ENCODE measurements at regions not wholly inside any gene's neighbourhood (a gene's known extent, or its start where the extent isn't known, plus 50 kb on each side); places are given as distances from the start of the nearest gene placed in this dataset.

DNA sequence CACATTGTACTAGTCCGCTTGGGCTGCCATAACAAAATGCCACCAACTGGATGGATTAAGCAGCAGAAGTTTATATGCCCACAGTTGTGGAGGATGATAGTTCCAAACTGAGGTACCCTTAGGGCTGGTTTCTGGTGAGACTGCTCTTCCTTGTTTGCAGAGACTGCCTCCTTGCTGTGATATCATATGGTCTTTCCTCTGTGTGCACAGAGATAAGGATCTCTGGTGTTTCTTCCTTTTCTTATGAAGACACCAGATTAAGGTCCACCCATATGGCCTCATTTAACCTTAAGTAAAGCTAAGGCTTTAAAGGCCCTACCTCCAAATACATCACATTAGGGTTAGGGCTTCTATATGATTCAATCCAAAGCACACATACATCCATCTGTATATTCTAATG, 738.2 kb upstream of the GCFC2 start:
- H3K36me3 ChIP-seq (ENCODE audit: control insufficient read depth, low read depth, low read length), result no peaks in the 10 kb centered on the region
- H3K27me3 ChIP-seq (ENCODE audit: control insufficient read depth, insufficient read depth, low read length), result no peaks in the 10 kb centered on the region
- no peak overlapping the region for H3K27ac ChIP-seq (ENCODE audit: low read length)
- no peak overlapping the region for H3K4me3 ChIP-seq (ENCODE audit: low read length)
- peaks cover 9% of the 10 kb centered on the region for H3K9me3 ChIP-seq (ENCODE audit: control insufficient read depth, low read depth, low read length)
- H3K9ac ChIP-seq (ENCODE audit: low read length), result no peak overlapping the region
- H3K4me1 ChIP-seq (ENCODE audit: control insufficient read depth, low read depth, low read length), result peaks cover 7% of the 10 kb centered on the region

GRCh38 chr2:76447294-76447693, 736.6 kb upstream of the GCFC2 start:
- Histone ChIP-seq H3K4me1 (ENCODE audit: control insufficient read depth, low read depth, low read length) (peaks cover 7% of the 10 kb centered on the region), H3K27ac (ENCODE audit: low read length) (no peak overlapping the region)

DNA sequence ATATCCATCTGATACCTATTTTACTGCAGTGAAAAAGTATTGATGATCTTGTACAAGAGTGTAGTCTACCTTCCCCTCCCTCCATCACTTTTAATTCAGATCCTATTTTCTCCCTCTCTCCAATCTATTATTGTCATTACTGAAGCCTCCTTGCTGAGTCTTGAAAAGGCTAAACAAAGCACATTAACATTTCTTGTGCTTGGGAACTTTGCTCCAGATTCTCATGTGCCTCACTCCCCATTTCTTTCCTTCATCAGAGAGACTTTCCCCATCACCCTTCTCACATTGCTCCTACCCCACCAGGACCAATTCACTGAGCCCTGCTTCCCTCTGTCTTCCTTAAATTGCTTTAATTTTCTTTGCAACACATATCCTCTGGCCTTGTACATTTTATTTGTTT, 736.2 kb upstream of the GCFC2 start:
- Histone ChIP-seq H3K36me3 (ENCODE audit: control insufficient read depth, low read depth, low read length) (no peaks in the 10 kb centered on the region), H3K4me1 (ENCODE audit: control insufficient read depth, low read depth, low read length) (peaks cover 7% of the 10 kb centered on the region), H3K4me3 (ENCODE audit: low read length) (no peak overlapping the region), H3K9me3 (ENCODE audit: control insufficient read depth, low read depth, low read length) (peaks cover 9% of the 10 kb centered on the region), H3K27ac (ENCODE audit: low read length) (no peak overlapping the region), H3K27me3 (ENCODE audit: control insufficient read depth, insufficient read depth, low read length) (no peaks in the 10 kb centered on the region), H3K9ac (ENCODE audit: low read length) (no peak overlapping the region)

More at GRCh38 chr2:76447294-76447693, 736.6 kb upstream of the GCFC2 start:
- no peaks in the 10 kb centered on the region for H3K36me3 ChIP-seq (ENCODE audit: control insufficient read depth, low read depth, low read length)
- no peaks in the 10 kb centered on the region for H3K27me3 ChIP-seq (ENCODE audit: control insufficient read depth, insufficient read depth, low read length)
- no peak overlapping the region for H3K9ac ChIP-seq (ENCODE audit: low read length)
- H3K4me3 ChIP-seq (ENCODE audit: low read length), result no peak overlapping the region
- H3K9me3 ChIP-seq (ENCODE audit: control insufficient read depth, low read depth, low read length), result peaks cover 9% of the 10 kb centered on the region

GRCh38 chr2:76445880-76446279, 735.2 kb upstream of the GCFC2 start:
- Histone ChIP-seq H3K27me3 (ENCODE audit: control insufficient read depth, insufficient read depth, low read length) (no peaks in the 10 kb centered on the region), H3K27ac (ENCODE audit: low read length) (no peak overlapping the region), H3K4me3 (ENCODE audit: low read length) (no peak overlapping the region), H3K9ac (ENCODE audit: low read length) (no peak overlapping the region), H3K36me3 (ENCODE audit: control insufficient read depth, low read depth, low read length) (no peaks in the 10 kb centered on the region), H3K4me1 (ENCODE audit: control insufficient read depth, low read depth, low read length) (peaks cover 7% of the 10 kb centered on the region), H3K9me3 (ENCODE audit: control insufficient read depth, low read depth, low read length) (peaks cover 9% of the 10 kb centered on the region)

- H3K4me1 ChIP-seq (ENCODE audit: control insufficient read depth, low read depth, low read length), result peaks cover 7% of the 10 kb centered on the region
- H3K36me3 ChIP-seq (ENCODE audit: control insufficient read depth, low read depth, low read length), result no peaks in the 10 kb centered on the region
- H3K9ac ChIP-seq (ENCODE audit: low read length), result no peak overlapping the region
- no peaks in the 10 kb centered on the region for H3K27me3 ChIP-seq (ENCODE audit: control insufficient read depth, insufficient read depth, low read length)
- H3K9me3 ChIP-seq (ENCODE audit: control insufficient read depth, low read depth, low read length), result peaks cover 9% of the 10 kb centered on the region
- no peak overlapping the region for H3K27ac ChIP-seq (ENCODE audit: low read length)
- H3K4me3 ChIP-seq (ENCODE audit: low read length), result no peak overlapping the region
Measured at GRCh38 chr2:76444732-76445131, 734.0 kb upstream of the GCFC2 start.

DNA sequence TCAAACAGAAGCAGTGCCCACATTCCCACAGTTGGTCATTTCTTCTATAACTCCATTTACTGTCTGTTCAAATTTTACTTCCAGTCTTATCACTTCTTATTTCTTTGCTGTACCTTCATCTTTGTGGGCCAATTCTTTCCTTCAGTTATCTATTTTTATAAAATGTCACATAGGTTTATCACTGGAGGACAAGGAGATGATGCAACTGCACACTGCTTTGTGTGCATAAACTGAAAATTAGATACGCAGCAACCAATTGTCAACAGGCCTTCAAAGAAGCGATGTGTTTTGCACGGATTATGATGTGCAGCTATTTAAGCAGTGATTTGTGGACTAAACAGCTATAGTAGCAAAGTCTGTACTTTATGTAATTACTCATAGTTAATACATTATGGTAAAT, 726.8 kb upstream of the GCFC2 start:
- no peak overlapping the region for H3K27ac ChIP-seq (ENCODE audit: low read length)
- no peaks in the 10 kb centered on the region for H3K27me3 ChIP-seq (ENCODE audit: control insufficient read depth, insufficient read depth, low read length)
- H3K36me3 ChIP-seq (ENCODE audit: control insufficient read depth, low read depth, low read length), result no peaks in the 10 kb centered on the region
- no peaks in the 10 kb centered on the region for H3K4me1 ChIP-seq (ENCODE audit: control insufficient read depth, low read depth, low read length)
- H3K9me3 ChIP-seq (ENCODE audit: control insufficient read depth, low read depth, low read length), result no peaks in the 10 kb centered on the region
- H3K4me3 ChIP-seq (ENCODE audit: low read length), result no peak overlapping the region
- H3K9ac ChIP-seq (ENCODE audit: low read length), result no peak overlapping the region

GRCh38 chr2:76429374-76429773, 718.7 kb upstream of the GCFC2 start:
- Histone ChIP-seq H3K27me3 (ENCODE audit: control insufficient read depth, insufficient read depth, low read length) (no peaks in the 10 kb centered on the region), H3K9me3 (ENCODE audit: control insufficient read depth, low read depth, low read length) (no peaks in the 10 kb centered on the region), H3K9ac (ENCODE audit: low read length) (no peak overlapping the region), H3K4me1 (ENCODE audit: control insufficient read depth, low read depth, low read length) (peaks cover 7% of the 10 kb centered on the region), H3K36me3 (ENCODE audit: control insufficient read depth, low read depth, low read length) (no peaks in the 10 kb centered on the region), H3K27ac (ENCODE audit: low read length) (no peak overlapping the region), H3K4me3 (ENCODE audit: low read length) (no peak overlapping the region)

GRCh38 chr2:76427452-76427851, 716.7 kb upstream of the GCFC2 start:
- no peaks in the 10 kb centered on the region for H3K9me3 ChIP-seq (ENCODE audit: control insufficient read depth, low read depth, low read length)
- H3K4me3 ChIP-seq (ENCODE audit: low read length), result no peak overlapping the region
- no peak overlapping the region for H3K27ac ChIP-seq (ENCODE audit: low read length)
- H3K36me3 ChIP-seq (ENCODE audit: control insufficient read depth, low read depth, low read length), result no peaks in the 10 kb centered on the region
- no peak overlapping the region for H3K9ac ChIP-seq (ENCODE audit: low read length)
- peaks cover 7% of the 10 kb centered on the region for H3K4me1 ChIP-seq (ENCODE audit: control insufficient read depth, low read depth, low read length)
- no peaks in the 10 kb centered on the region for H3K27me3 ChIP-seq (ENCODE audit: control insufficient read depth, insufficient read depth, low read length)

- no peak overlapping the region for H3K9ac ChIP-seq (ENCODE audit: low read length)
- H3K4me3 ChIP-seq (ENCODE audit: low read length), result no peak overlapping the region
- H3K27me3 ChIP-seq (ENCODE audit: control insufficient read depth, insufficient read depth, low read length), result no peaks in the 10 kb centered on the region
- peaks cover 5% of the 10 kb centered on the region for H3K4me1 ChIP-seq (ENCODE audit: control insufficient read depth, low read depth, low read length)
- H3K9me3 ChIP-seq (ENCODE audit: control insufficient read depth, low read depth, low read length), result no peaks in the 10 kb centered on the region
- H3K36me3 ChIP-seq (ENCODE audit: control insufficient read depth, low read depth, low read length), result no peaks in the 10 kb centered on the region
- no peak overlapping the region for H3K27ac ChIP-seq (ENCODE audit: low read length)
Measured at GRCh38 chr2:76415821-76416220, 705.1 kb upstream of the GCFC2 start.

GRCh38 chr2:76413436-76413835, 702.7 kb upstream of the GCFC2 start:
- H3K36me3 ChIP-seq (ENCODE audit: control insufficient read depth, low read depth, low read length), result no peaks in the 10 kb centered on the region
- H3K4me1 ChIP-seq (ENCODE audit: control insufficient read depth, low read depth, low read length), result peaks cover 5% of the 10 kb centered on the region
- H3K9me3 ChIP-seq (ENCODE audit: control insufficient read depth, low read depth, low read length), result no peaks in the 10 kb centered on the region
- no peaks in the 10 kb centered on the region for H3K27me3 ChIP-seq (ENCODE audit: control insufficient read depth, insufficient read depth, low read length)
- no peak overlapping the region for H3K27ac ChIP-seq (ENCODE audit: low read length)
- H3K9ac ChIP-seq (ENCODE audit: low read length), result no peak overlapping the region
- H3K4me3 ChIP-seq (ENCODE audit: low read length), result no peak overlapping the region

DNA sequence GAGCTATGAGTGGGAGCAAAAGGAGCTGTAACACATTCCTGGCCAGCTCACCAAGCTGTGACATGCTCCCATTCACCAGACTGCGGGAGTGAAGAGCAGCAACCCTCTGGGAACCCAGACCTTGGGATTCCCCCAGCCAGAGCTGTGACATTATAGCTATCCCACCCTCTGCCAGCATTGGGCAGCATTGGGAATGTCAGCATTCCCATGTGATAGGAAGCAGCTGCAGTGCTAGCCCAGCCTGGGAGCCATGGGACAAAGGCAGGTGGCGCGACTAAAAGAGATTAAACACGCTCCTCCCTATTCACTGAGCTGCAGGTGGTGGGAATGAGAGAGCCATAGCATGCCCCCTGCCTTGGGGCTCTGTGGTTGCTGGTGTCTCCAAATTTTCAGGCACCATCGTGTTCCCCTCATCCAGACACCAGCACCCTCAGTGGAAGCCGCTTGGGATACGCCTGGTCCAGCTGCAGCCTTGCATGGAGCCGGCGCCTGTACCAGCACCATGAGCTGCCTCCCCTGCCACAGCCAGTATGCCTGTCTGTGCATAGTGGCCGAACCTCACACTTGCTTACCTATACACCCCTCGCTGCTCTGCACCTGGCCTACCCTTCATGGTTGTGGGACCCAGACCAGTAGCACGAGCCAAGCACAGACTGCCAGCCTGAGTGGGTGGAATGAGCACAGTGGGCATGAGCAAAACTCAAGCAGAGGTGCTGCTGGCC, 695.6 kb upstream of the GCFC2 start:
- Histone ChIP-seq H3K27me3 (ENCODE audit: control insufficient read depth, insufficient read depth, low read length) (no peaks in the 10 kb centered on the region), H3K36me3 (ENCODE audit: control insufficient read depth, low read depth, low read length) (no peaks in the 10 kb centered on the region)

GRCh38 chr2:76393356-76393755, 682.6 kb upstream of the GCFC2 start:
- H3K9me3 ChIP-seq (ENCODE audit: control insufficient read depth, low read depth, low read length), result no peaks in the 10 kb centered on the region
- H3K27me3 ChIP-seq (ENCODE audit: control insufficient read depth, insufficient read depth, low read length), result no peaks in the 10 kb centered on the region
- H3K27ac ChIP-seq (ENCODE audit: low read length), result no peak overlapping the region
- no peak overlapping the region for H3K9ac ChIP-seq (ENCODE audit: low read length)
- no peak overlapping the region for H3K4me3 ChIP-seq (ENCODE audit: low read length)
- H3K36me3 ChIP-seq (ENCODE audit: control insufficient read depth, low read depth, low read length), result no peaks in the 10 kb centered on the region
- H3K4me1 ChIP-seq (ENCODE audit: control insufficient read depth, low read depth, low read length), result no peaks in the 10 kb centered on the region

More for the DNA sequence above, 695.6 kb upstream of the GCFC2 start:
- Histone ChIP-seq H3K9ac (ENCODE audit: low read length) (no peak overlapping the region), H3K9me3 (ENCODE audit: control insufficient read depth, low read depth, low read length) (peaks cover 19% of the 10 kb centered on the region), H3K27ac (ENCODE audit: low read length) (no peak overlapping the region), H3K4me3 (ENCODE audit: low read length) (no peak overlapping the region), H3K4me1 (ENCODE audit: control insufficient read depth, low read depth, low read length) (no peaks in the 10 kb centered on the region)

All from iPS-18a (cell line).